OCI-LY7 (cell line): ENCODE measurements at regions not wholly inside any gene's neighbourhood (a gene's known extent, or its start where the extent isn't known, plus 50 kb on each side); places are given as distances from the start of the nearest gene placed in this dataset.

Experiments
- CTCF ChIP-seq: fragments of 200-600 bp; sonication (generic); conservative IDR thresholded peaks from 2 replicates; pipeline ENCODE4 v1.5.1; 2014; ENCODE audit warnings: mild to moderate bottlenecking, antibody characterized with exemption, low read length, moderate library complexity, mixed read lengths
- EZH2phosphoT487 ChIP-seq: fragments of 200-600 bp; sonication (generic); IDR thresholded peaks from 2 replicates; pipeline ENCODE4 v1.6.1; 2018; ENCODE audit warnings: low read depth, borderline replicate concordance, mild to moderate bottlenecking, mixed run types, antibody characterized with exemption, low read length, moderate library complexity, mixed read lengths

GRCh38 chr12:41903014-41903708 is 241.5 kb downstream of the GXYLT1 start:
- no peak for TF ChIP-seq CTCF
- TF ChIP-seq EZH2phosphoT487: no peak
